ENCODE measurements at regions not wholly inside any gene's neighbourhood (a gene's known extent, or its start where the extent isn't known, plus 50 kb on each side); places are given as distances from the start of the nearest gene placed in this dataset.

- Histone ChIP-seq H3K36me3 (ENCODE audit: low read depth) (no peaks in the 10 kb centered on the region), H3K4me1 (ENCODE audit: low read depth) (no peaks in the 10 kb centered on the region), H3K9me3 (peaks cover 2% of the 10 kb centered on the region), H3K4me3 (no peak overlapping the region)
- no peak for ATAC-seq
- DNase-seq = no peak
- intact Hi-C loops (cut with DNase I, micrococcal nuclease) = loop anchor here in 1 of 2 donors (10.0 kb wide), 1 partner anchor 61 kb away; no protein-coding TSS in a partner anchor
- TF ChIP-seq CTCF (IDR thresholded peaks at IDR 0.05) = no peak
These were observed 652.1 kb downstream of the TLE4 start for GRCh38 chr9:80223897-80224296.

GRCh38 chr9:80222466-80223169 is 650.9 kb downstream of the TLE4 start:
- Histone ChIP-seq H3K9me3 (peaks cover 2% of the 10 kb centered on the region), H3K4me1 (ENCODE audit: low read depth) (no peaks in the 10 kb centered on the region), H3K4me3 (no peak overlapping the region), H3K36me3 (ENCODE audit: low read depth) (no peaks in the 10 kb centered on the region)
- TF ChIP-seq CTCF (IDR thresholded peaks at IDR 0.05) = no peak
- ATAC-seq (no peak), DNase-seq (no peak)
- intact Hi-C loops (cut with DNase I, micrococcal nuclease) = loop anchor here in 1 of 2 donors (10.0 kb wide), 1 partner anchor 62 kb away; no protein-coding TSS in a partner anchor

GRCh38 chr9:80218328-80218727 is 646.6 kb downstream of the TLE4 start:
- Histone ChIP-seq H3K9me3 (no peaks in the 10 kb centered on the region), H3K36me3 (ENCODE audit: low read depth) (no peaks in the 10 kb centered on the region), H3K4me1 (ENCODE audit: low read depth) (no peaks in the 10 kb centered on the region), H3K4me3 (no peak overlapping the region)
- DNase-seq (no peak), ATAC-seq (no peak)
- intact Hi-C loops (cut with DNase I, micrococcal nuclease) = no loop called here
- no peak for TF ChIP-seq CTCF (IDR thresholded peaks at IDR 0.05)

GRCh38 chr9:80213613-80214012 is 641.8 kb downstream of the TLE4 start:
- TF ChIP-seq CTCF (IDR thresholded peaks at IDR 0.05) = no peak
- no peaks in the 10 kb centered on the region for H3K36me3 ChIP-seq (ENCODE audit: low read depth)
- no peak for ATAC-seq

GRCh38 chr9:80208696-80209095 is 636.9 kb downstream of the TLE4 start:
- ATAC-seq = no peak
- Histone ChIP-seq H3K4me3 (no peak overlapping the region), H3K4me1 (ENCODE audit: low read depth) (no peaks in the 10 kb centered on the region), H3K36me3 (ENCODE audit: low read depth) (no peaks in the 10 kb centered on the region), H3K9me3 (peaks cover 18% of the 10 kb centered on the region)
- no peak for DNase-seq
- no peak for TF ChIP-seq CTCF (IDR thresholded peaks at IDR 0.05)
- intact Hi-C loops (cut with DNase I, micrococcal nuclease) = no loop called here

More at GRCh38 chr9:80213613-80214012, 641.8 kb downstream of the TLE4 start:
- H3K4me1 ChIP-seq (ENCODE audit: low read depth) = no peaks in the 10 kb centered on the region
- H3K9me3 ChIP-seq = peaks cover 18% of the 10 kb centered on the region
- DNase-seq = no peak
- H3K4me3 ChIP-seq = no peak overlapping the region
- intact Hi-C loops (cut with DNase I, micrococcal nuclease) = no loop called here
